ENCODE measurements at regions not wholly inside any gene's neighbourhood (a gene's known extent, or its start where the extent isn't known, plus 50 kb on each side); places are given as distances from the start of the nearest gene placed in this dataset.
A peak's percentile ranks its signal among the peaks of the same experiment; 100 is the strongest.

DNA sequence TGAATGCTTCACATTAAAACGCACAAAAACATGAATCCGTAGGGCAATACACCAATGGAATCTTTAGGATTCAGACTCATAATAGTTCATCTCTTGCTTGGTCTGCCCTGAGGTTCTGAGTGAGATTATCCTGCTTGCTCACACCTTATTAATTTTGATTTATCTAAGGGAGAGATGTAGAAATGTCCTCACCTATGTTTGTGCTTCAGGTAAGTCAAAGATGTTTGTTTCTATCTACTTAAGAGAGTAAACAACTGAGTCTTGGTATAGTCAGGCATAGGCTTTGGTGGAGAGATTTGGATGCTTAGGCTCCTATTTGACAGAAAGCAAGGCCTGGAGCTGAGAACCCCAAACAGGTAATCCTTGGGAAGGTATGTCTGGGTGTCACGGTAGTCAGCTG lies 231.0 kb upstream of the TNP1 start:
- FAIRE-seq (no peak), DNase-seq (ENCODE audit: low read depth, low spot score) (no peak)
- H3K9me1 ChIP-seq (ENCODE audit: control insufficient read depth, extremely low read depth, insufficient read depth, low read length) = no peaks in the 10 kb centered on the region
- no peak overlapping the region for H3K27ac ChIP-seq (ENCODE audit: control insufficient read depth, insufficient read depth, low read length)
- H3K9ac ChIP-seq (ENCODE audit: control insufficient read depth, extremely low read depth, insufficient read depth, low read length) = no peak overlapping the region
- H3K4me1 ChIP-seq (ENCODE audit: control insufficient read depth, extremely low read depth, insufficient read depth, low read length) = peaks cover 13% of the 10 kb centered on the region
- H3K36me3 ChIP-seq (ENCODE audit: control insufficient read depth in 2 of 2, extremely low read depth in 1 of 2, insufficient read depth in 2 of 2, low read length in 2 of 2) = no peaks in the 10 kb centered on the region
- H3K4me2 ChIP-seq (ENCODE audit: control insufficient read depth, extremely low read depth, insufficient read depth, low read depth, low read length) = no peak overlapping the region
- H3K4me3 ChIP-seq (ENCODE audit: control insufficient read depth in 2 of 3, extremely low read depth in 1 of 3, insufficient read depth in 2 of 3, low read depth in 1 of 3, low read length in 3 of 3) = no peak overlapping the region
- TF ChIP-seq EZH2 (IDR thresholded peaks at IDR 0.05; ENCODE audit: low read length) = no peak
- TF ChIP-seq, protein P1, sequence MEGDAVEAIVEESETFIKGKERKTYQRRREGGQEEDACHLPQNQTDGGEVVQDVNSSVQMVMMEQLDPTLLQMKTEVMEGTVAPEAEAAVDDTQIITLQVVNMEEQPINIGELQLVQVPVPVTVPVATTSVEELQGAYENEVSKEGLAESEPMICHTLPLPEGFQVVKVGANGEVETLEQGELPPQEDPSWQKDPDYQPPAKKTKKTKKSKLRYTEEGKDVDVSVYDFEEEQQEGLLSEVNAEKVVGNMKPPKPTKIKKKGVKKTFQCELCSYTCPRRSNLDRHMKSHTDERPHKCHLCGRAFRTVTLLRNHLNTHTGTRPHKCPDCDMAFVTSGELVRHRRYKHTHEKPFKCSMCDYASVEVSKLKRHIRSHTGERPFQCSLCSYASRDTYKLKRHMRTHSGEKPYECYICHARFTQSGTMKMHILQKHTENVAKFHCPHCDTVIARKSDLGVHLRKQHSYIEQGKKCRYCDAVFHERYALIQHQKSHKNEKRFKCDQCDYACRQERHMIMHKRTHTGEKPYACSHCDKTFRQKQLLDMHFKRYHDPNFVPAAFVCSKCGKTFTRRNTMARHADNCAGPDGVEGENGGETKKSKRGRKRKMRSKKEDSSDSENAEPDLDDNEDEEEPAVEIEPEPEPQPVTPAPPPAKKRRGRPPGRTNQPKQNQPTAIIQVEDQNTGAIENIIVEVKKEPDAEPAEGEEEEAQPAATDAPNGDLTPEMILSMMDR (optimal IDR thresholded peaks at IDR 0.05 in 1 of 3, IDR thresholded peaks at IDR 0.05 in 1 of 3, conservative IDR thresholded peaks at IDR 0.05 in 1 of 3; ENCODE audit: extremely low read depth in 1 of 3, insufficient read depth in 2 of 3, low read length in 3 of 3) = no peak
- no peaks in the 10 kb centered on the region for H3K27me3 ChIP-seq (ENCODE audit: control insufficient read depth, extremely low read depth, insufficient read depth, low read length)
- no peak overlapping the region for H2AFZ ChIP-seq (ENCODE audit: control insufficient read depth, low read length)
- H4K20me1 ChIP-seq (ENCODE audit: control insufficient read depth, extremely low read depth, insufficient read depth, low read length) = no peaks in the 10 kb centered on the region
- H3K79me2 ChIP-seq (ENCODE audit: control insufficient read depth, insufficient read depth, low read length) = no peaks in the 10 kb centered on the region
- H3K9me3 ChIP-seq (ENCODE audit: control insufficient read depth, low read depth, low read length) = no peaks in the 10 kb centered on the region
- dilution Hi-C loops (cut with MboI; ENCODE audit: extremely low pct_ligation_motif_present, low sequenced_read_pairs) = no loop called here

DNA sequence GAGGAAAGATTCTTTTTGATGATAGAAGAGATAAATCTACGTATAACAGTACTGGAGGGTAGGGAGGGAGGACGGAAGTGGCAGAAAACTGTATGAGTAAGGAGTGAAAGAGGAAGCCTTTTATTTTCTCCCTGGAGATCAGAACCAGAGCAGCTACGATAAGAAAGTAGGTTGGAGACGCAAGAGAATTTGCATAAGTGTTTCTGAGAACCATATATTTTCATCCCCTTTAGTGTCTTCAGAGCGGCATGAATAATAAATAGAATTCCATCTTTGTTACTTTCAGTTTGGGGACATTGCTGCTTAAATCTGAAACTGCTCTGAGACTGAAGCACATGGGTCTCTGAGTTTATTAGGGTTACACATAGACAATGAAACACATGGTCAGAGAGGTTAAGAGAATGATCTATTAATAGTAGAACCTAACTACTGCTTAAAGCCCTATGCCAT lies 230.2 kb upstream of the TNP1 start:
- Histone ChIP-seq H3K27ac (ENCODE audit: control insufficient read depth, insufficient read depth, low read length) (no peak overlapping the region), H3K4me2 (ENCODE audit: control insufficient read depth, extremely low read depth, insufficient read depth, low read depth, low read length) (peak overlapping the region; percentile 63), H3K9ac (ENCODE audit: control insufficient read depth, extremely low read depth, insufficient read depth, low read length) (no peak overlapping the region), H4K20me1 (ENCODE audit: control insufficient read depth, extremely low read depth, insufficient read depth, low read length) (no peaks in the 10 kb centered on the region), H3K9me1 (ENCODE audit: control insufficient read depth, extremely low read depth, insufficient read depth, low read length) (no peaks in the 10 kb centered on the region), H3K9me3 (ENCODE audit: control insufficient read depth, low read depth, low read length) (no peaks in the 10 kb centered on the region), H3K27me3 (ENCODE audit: control insufficient read depth, extremely low read depth, insufficient read depth, low read length) (no peaks in the 10 kb centered on the region), H2AFZ (ENCODE audit: control insufficient read depth, low read length) (peak overlapping the region; percentile 62), H3K36me3 (ENCODE audit: control insufficient read depth in 2 of 2, extremely low read depth in 1 of 2, insufficient read depth in 2 of 2, low read length in 2 of 2) (no peaks in the 10 kb centered on the region), H3K4me1 (ENCODE audit: control insufficient read depth, extremely low read depth, insufficient read depth, low read length) (peaks cover 5% of the 10 kb centered on the region), H3K4me3 (ENCODE audit: control insufficient read depth in 2 of 3, extremely low read depth in 1 of 3, insufficient read depth in 2 of 3, low read depth in 1 of 3, low read length in 3 of 3) (peak overlapping the region in 1 of 3 experiments; percentile 8), H3K79me2 (ENCODE audit: control insufficient read depth, insufficient read depth, low read length) (no peaks in the 10 kb centered on the region)
- DNase-seq (ENCODE audit: low read depth, low spot score) (no peak), FAIRE-seq (peak; percentile 65)
- TF ChIP-seq EZH2 (IDR thresholded peaks at IDR 0.05; ENCODE audit: low read length) = no peak
- TF ChIP-seq, protein P1 (optimal IDR thresholded peaks at IDR 0.05 in 1 of 3, IDR thresholded peaks at IDR 0.05 in 1 of 3, conservative IDR thresholded peaks at IDR 0.05 in 1 of 3; ENCODE audit: extremely low read depth in 1 of 3, insufficient read depth in 2 of 3, low read length in 3 of 3) = no peak
- dilution Hi-C loops (cut with MboI; ENCODE audit: extremely low pct_ligation_motif_present, low sequenced_read_pairs) = no loop called here

Measured in keratinocyte (primary cell).